Karpas-422 (cell line): ENCODE measurements at regions not wholly inside any gene's neighbourhood (a gene's known extent, or its start where the extent isn't known, plus 50 kb on each side); places are given as distances from the start of the nearest gene placed in this dataset.

Source experiments
- DNase-seq: peaks from one replicate; pipeline ENCODE4 v3.0.0-alpha.2; 2015
- H2AFZ ChIP-seq: fragments of 200-600 bp; sonication (generic); 2 replicates; pipeline ENCODE4 v1.6.1; 2014; ENCODE audit warnings: antibody characterized with exemption, low read length, mixed read lengths
- H3K27ac ChIP-seq: fragments of 200-600 bp; sonication (generic); 2 replicates; pipeline ENCODE4 v1.5.1; 2014; ENCODE audit warnings: mild to moderate bottlenecking, low read length, moderate library complexity
- H3K27me3 ChIP-seq: fragments of 200-600 bp; sonication (generic); 2 replicates; pipeline ENCODE4 v1.6.1; 2014; ENCODE audit warnings: low read length, mixed read lengths
- H3K36me3 ChIP-seq: fragments of 200-600 bp; sonication (generic); 2 replicates; pipeline ENCODE4 v1.6.1; 2014; ENCODE audit warnings: low read length, mixed read lengths; ENCODE audit not compliant: insufficient read depth
- H3K4me1 ChIP-seq: fragments of 200-600 bp; sonication (generic); 2 replicates; pipeline ENCODE4 v1.6.1; 2014; ENCODE audit warnings: mild to moderate bottlenecking, low read length, mixed read lengths
- H3K4me2 ChIP-seq: fragments of 200-600 bp; sonication (generic); 2 replicates; pipeline ENCODE4 v1.6.1; 2014; ENCODE audit warnings: low read length, low read depth, mild to moderate bottlenecking; ENCODE audit not compliant: poor library complexity, severe bottlenecking
- H3K4me3 ChIP-seq: fragments of 200-600 bp; sonication (generic); 2 replicates; pipeline ENCODE4 v1.5.1; 2014; ENCODE audit warnings: mild to moderate bottlenecking, antibody characterized with exemption, low read length, mixed read lengths
- H3K79me2 ChIP-seq: fragments of 200-600 bp; sonication (generic); 2 replicates; pipeline ENCODE4 v1.6.1; 2014; ENCODE audit warnings: mild to moderate bottlenecking, low read length, mixed read lengths
- H3K9ac ChIP-seq: fragments of 200-600 bp; sonication (generic); 2 replicates; pipeline ENCODE4 v1.6.0; 2014; ENCODE audit warnings: low read length
- H3K9me2 ChIP-seq: fragments of 200-600 bp; sonication (generic), shearing (Covaris generic); replicated peaks from 2 replicates; pipeline ENCODE4 v1.6.0; 2014; ENCODE audit warnings: mild to moderate bottlenecking, low read length, moderate library complexity; ENCODE audit not compliant: insufficient read depth
- H3K9me3 ChIP-seq: fragments of 300-700, 200-600 bp; sonication (generic); 2 replicates; pipeline ENCODE4 v1.6.1; 2014; ENCODE audit warnings: low read length, mixed read lengths
- H4K20me1 ChIP-seq: fragments of 200-600 bp; sonication (generic); 2 replicates; pipeline ENCODE4 v1.6.1; 2014; ENCODE audit warnings: mild to moderate bottlenecking, antibody characterized with exemption, low read length, low read depth; ENCODE audit not compliant: insufficient read depth

GRCh38 chr6:40912158-40912946, 126.7 kb downstream of the UNC5CL start:
- H3K4me2 ChIP-seq = no peak overlapping the region
- H3K9ac ChIP-seq = no peak overlapping the region
- H3K4me3 ChIP-seq = no peak overlapping the region
- H3K4me1 ChIP-seq = no peaks in the 10 kb centered on the region
- DNase-seq = peak; percentile 76
- no peak overlapping the region for H3K27ac ChIP-seq
- no peaks in the 10 kb centered on the region for H3K79me2 ChIP-seq
- no peak overlapping the region for H2AFZ ChIP-seq
- no peaks in the 10 kb centered on the region for H3K9me3 ChIP-seq
- H3K27me3 ChIP-seq = no peaks in the 10 kb centered on the region
- no peaks in the 10 kb centered on the region for H3K9me2 ChIP-seq
- no peaks in the 10 kb centered on the region for H4K20me1 ChIP-seq
- H3K36me3 ChIP-seq = no peaks in the 10 kb centered on the region

GRCh38 chr6:40910260-40910893, 128.6 kb downstream of the UNC5CL start:
- Histone ChIP-seq H3K36me3 (no peaks in the 10 kb centered on the region), H3K4me2 (no peak overlapping the region), H3K79me2 (no peaks in the 10 kb centered on the region), H3K9ac (no peak overlapping the region), H3K9me3 (no peaks in the 10 kb centered on the region), H3K9me2 (no peaks in the 10 kb centered on the region), H3K4me3 (no peak overlapping the region), H3K27me3 (no peaks in the 10 kb centered on the region), H2AFZ (no peak overlapping the region), H3K4me1 (no peaks in the 10 kb centered on the region), H4K20me1 (no peaks in the 10 kb centered on the region), H3K27ac (no peak overlapping the region)
- no peak for DNase-seq

GRCh38 chr6:40909811-40910210, 129.2 kb downstream of the UNC5CL start:
- Histone ChIP-seq H3K4me3 (no peak overlapping the region), H3K4me1 (no peaks in the 10 kb centered on the region), H3K27me3 (no peaks in the 10 kb centered on the region), H3K4me2 (no peak overlapping the region), H3K9me3 (no peaks in the 10 kb centered on the region), H3K9me2 (no peaks in the 10 kb centered on the region), H4K20me1 (no peaks in the 10 kb centered on the region), H3K79me2 (no peaks in the 10 kb centered on the region), H2AFZ (no peak overlapping the region), H3K9ac (no peak overlapping the region), H3K27ac (no peak overlapping the region), H3K36me3 (no peaks in the 10 kb centered on the region)
- DNase-seq = no peak

GRCh38 chr6:40907198-40907701, 131.8 kb downstream of the UNC5CL start:
- no peaks in the 10 kb centered on the region for H3K4me1 ChIP-seq
- no peak overlapping the region for H3K4me3 ChIP-seq
- no peaks in the 10 kb centered on the region for H3K79me2 ChIP-seq
- H3K9me3 ChIP-seq = no peaks in the 10 kb centered on the region
- H3K36me3 ChIP-seq = no peaks in the 10 kb centered on the region
- H3K9ac ChIP-seq = no peak overlapping the region
- H3K27ac ChIP-seq = no peak overlapping the region
- no peak for DNase-seq
- H3K4me2 ChIP-seq = no peak overlapping the region
- H2AFZ ChIP-seq = no peak overlapping the region
- H3K27me3 ChIP-seq = no peaks in the 10 kb centered on the region
- no peaks in the 10 kb centered on the region for H4K20me1 ChIP-seq
- no peaks in the 10 kb centered on the region for H3K9me2 ChIP-seq

- Histone ChIP-seq H3K4me2 (no peak overlapping the region), H3K79me2 (no peaks in the 10 kb centered on the region), H2AFZ (no peak overlapping the region), H3K27ac (no peak overlapping the region), H3K9ac (no peak overlapping the region), H3K9me3 (no peaks in the 10 kb centered on the region), H3K4me3 (no peak overlapping the region), H3K36me3 (no peaks in the 10 kb centered on the region), H3K4me1 (no peaks in the 10 kb centered on the region), H3K9me2 (no peaks in the 10 kb centered on the region), H3K27me3 (no peaks in the 10 kb centered on the region), H4K20me1 (no peaks in the 10 kb centered on the region)
- DNase-seq = no peak
Observed at GRCh38 chr6:40906759-40907158, 132.3 kb downstream of the UNC5CL start.

- no peak overlapping the region for H3K9ac ChIP-seq
- H3K36me3 ChIP-seq = no peaks in the 10 kb centered on the region
- no peaks in the 10 kb centered on the region for H3K79me2 ChIP-seq
- H3K4me1 ChIP-seq = no peaks in the 10 kb centered on the region
- no peak overlapping the region for H2AFZ ChIP-seq
- H3K4me2 ChIP-seq = no peak overlapping the region
- H3K27ac ChIP-seq = no peak overlapping the region
- no peaks in the 10 kb centered on the region for H3K9me3 ChIP-seq
- H3K9me2 ChIP-seq = no peaks in the 10 kb centered on the region
- no peaks in the 10 kb centered on the region for H3K27me3 ChIP-seq
- no peaks in the 10 kb centered on the region for H4K20me1 ChIP-seq
- no peak for DNase-seq
- H3K4me3 ChIP-seq = no peak overlapping the region
Observed at GRCh38 chr6:40904583-40905194, 134.3 kb downstream of the UNC5CL start.

GRCh38 chr6:40903456-40903855, 135.6 kb downstream of the UNC5CL start:
- Histone ChIP-seq H4K20me1 (no peaks in the 10 kb centered on the region), H3K27me3 (no peaks in the 10 kb centered on the region), H3K9me3 (no peaks in the 10 kb centered on the region), H3K27ac (no peak overlapping the region), H3K4me1 (no peaks in the 10 kb centered on the region), H3K4me3 (no peak overlapping the region), H3K9me2 (no peaks in the 10 kb centered on the region), H3K79me2 (no peaks in the 10 kb centered on the region), H2AFZ (no peak overlapping the region), H3K4me2 (no peak overlapping the region), H3K9ac (no peak overlapping the region), H3K36me3 (no peaks in the 10 kb centered on the region)
- no peak for DNase-seq

GRCh38 chr6:40901322-40902055, 137.5 kb downstream of the UNC5CL start:
- Histone ChIP-seq H3K4me1 (no peaks in the 10 kb centered on the region), H2AFZ (no peak overlapping the region), H3K9me2 (no peaks in the 10 kb centered on the region), H3K4me2 (no peak overlapping the region), H3K36me3 (no peaks in the 10 kb centered on the region), H3K79me2 (no peaks in the 10 kb centered on the region), H3K4me3 (no peak overlapping the region), H3K9ac (no peak overlapping the region), H3K27ac (no peak overlapping the region), H4K20me1 (no peaks in the 10 kb centered on the region), H3K27me3 (no peaks in the 10 kb centered on the region), H3K9me3 (no peaks in the 10 kb centered on the region)
- DNase-seq = no peak
